ENCODE measurements at regions not wholly inside any gene's neighbourhood (a gene's known extent, or its start where the extent isn't known, plus 50 kb on each side); places are given as distances from the start of the nearest gene placed in this dataset.

DNA sequence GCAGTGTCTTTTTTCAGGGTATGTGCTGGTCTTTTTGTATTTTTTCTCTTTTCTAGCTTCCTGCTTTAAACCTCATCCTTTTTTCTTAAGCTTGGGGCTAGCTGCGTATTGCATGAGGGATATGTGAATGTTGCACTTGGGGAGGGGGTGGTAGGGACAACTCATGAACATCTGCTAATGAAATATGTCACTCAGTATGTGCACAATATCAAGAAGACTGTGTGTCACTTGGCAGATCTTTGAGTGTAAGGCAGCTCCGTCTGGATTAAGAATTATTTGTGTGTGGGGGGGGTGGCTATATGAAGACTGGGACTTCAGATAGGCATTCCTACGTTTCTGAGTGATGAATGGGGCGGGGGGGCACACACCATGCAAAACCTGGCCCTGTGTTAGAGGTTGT, 170.4 kb upstream of the CACNA1E start:
- TF ChIP-seq, protein P1, sequence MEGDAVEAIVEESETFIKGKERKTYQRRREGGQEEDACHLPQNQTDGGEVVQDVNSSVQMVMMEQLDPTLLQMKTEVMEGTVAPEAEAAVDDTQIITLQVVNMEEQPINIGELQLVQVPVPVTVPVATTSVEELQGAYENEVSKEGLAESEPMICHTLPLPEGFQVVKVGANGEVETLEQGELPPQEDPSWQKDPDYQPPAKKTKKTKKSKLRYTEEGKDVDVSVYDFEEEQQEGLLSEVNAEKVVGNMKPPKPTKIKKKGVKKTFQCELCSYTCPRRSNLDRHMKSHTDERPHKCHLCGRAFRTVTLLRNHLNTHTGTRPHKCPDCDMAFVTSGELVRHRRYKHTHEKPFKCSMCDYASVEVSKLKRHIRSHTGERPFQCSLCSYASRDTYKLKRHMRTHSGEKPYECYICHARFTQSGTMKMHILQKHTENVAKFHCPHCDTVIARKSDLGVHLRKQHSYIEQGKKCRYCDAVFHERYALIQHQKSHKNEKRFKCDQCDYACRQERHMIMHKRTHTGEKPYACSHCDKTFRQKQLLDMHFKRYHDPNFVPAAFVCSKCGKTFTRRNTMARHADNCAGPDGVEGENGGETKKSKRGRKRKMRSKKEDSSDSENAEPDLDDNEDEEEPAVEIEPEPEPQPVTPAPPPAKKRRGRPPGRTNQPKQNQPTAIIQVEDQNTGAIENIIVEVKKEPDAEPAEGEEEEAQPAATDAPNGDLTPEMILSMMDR (IDR thresholded peaks at IDR 0.05) = no peak
- TF ChIP-seq POLR2A (IDR thresholded peaks at IDR 0.05) = no peak

All from thyroid gland (tissue), 4 donors.